Upper lobe of left lung (tissue), 4 donors: ENCODE measurements at regions not wholly inside any gene's neighbourhood (a gene's known extent, or its start where the extent isn't known, plus 50 kb on each side); places are given as distances from the start of the nearest gene placed in this dataset.

ENCODE experiments used
- EP300 ChIP-seq, 4 donors: sonication (generic); formaldehyde crosslinking; IDR thresholded peaks; one replicate each; pipeline ENCODE4 v1.5.1; 2017; ENCODE audit warnings: antibody characterized with exemption in 4 of 4, control low read depth in 2 of 4
- POLR2A ChIP-seq, 4 donors: fragments of 450-650 bp; IDR thresholded peaks; one replicate each; pipeline ENCODE4 v1.5.1; 2016 to 2017; ENCODE audit warnings: antibody characterized with exemption in 4 of 4, mild to moderate bottlenecking in 2 of 4
- TF ChIP-seq, protein P1 (sequence below), 6 experiments: fragments of 450-650 bp in 4 of 6; fragments of 200-600 bp in 2 of 6; sonication (generic) in 2 of 6; IDR thresholded peaks; one replicate each; pipeline ENCODE4 v1.5.1; 2016 to 2019; ENCODE audit warnings: antibody characterized with exemption in 6 of 6

DNA sequence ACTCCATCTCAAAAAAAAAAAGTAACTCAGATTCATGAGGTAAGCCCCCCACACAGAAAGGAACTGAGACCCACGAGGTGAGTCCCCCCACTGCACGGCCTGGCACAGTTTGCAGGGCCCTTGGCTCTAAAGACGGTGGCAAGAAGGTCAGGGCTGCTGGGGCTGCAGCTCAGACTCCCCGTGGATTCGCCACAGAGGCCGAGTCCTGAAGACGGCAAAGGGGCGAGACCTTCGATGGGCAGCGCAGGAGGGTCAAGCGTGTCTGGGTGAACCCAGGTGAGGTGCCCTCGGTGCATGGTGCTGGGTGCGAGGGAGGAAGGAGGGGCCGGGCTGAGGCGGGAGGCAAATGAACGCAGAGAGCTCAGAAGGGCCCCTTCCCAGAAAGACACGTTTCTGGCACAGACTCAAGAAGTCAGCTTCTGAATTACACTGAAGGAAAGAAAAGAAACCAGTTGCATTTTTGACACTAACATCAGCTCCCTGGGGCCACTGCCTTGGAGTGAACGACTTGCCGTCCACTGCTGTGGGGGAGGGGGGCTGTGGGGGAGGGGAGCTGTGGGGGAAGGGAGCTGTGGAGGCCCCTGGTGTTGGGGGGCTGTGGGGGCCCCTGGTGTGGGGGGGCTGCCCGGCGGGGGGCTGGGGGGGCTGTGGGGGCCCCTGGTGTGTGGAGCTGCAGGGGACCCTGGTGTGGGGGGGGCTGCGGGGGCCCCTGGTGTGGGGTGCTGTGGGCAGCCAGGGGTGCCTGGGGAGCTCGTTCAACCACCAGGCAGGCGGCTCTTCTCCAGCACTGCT lies 69.8 kb upstream of the METRNL start:
- no peak for TF ChIP-seq POLR2A (IDR thresholded peaks at IDR 0.05)
- TF ChIP-seq, protein P1, sequence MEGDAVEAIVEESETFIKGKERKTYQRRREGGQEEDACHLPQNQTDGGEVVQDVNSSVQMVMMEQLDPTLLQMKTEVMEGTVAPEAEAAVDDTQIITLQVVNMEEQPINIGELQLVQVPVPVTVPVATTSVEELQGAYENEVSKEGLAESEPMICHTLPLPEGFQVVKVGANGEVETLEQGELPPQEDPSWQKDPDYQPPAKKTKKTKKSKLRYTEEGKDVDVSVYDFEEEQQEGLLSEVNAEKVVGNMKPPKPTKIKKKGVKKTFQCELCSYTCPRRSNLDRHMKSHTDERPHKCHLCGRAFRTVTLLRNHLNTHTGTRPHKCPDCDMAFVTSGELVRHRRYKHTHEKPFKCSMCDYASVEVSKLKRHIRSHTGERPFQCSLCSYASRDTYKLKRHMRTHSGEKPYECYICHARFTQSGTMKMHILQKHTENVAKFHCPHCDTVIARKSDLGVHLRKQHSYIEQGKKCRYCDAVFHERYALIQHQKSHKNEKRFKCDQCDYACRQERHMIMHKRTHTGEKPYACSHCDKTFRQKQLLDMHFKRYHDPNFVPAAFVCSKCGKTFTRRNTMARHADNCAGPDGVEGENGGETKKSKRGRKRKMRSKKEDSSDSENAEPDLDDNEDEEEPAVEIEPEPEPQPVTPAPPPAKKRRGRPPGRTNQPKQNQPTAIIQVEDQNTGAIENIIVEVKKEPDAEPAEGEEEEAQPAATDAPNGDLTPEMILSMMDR (IDR thresholded peaks at IDR 0.05): no peak
- no peak for TF ChIP-seq EP300 (IDR thresholded peaks at IDR 0.05)
